Right lobe of liver (tissue), 4 donors: ENCODE measurements at regions not wholly inside any gene's neighbourhood (a gene's known extent, or its start where the extent isn't known, plus 50 kb on each side); places are given as distances from the start of the nearest gene placed in this dataset.

Experiments
- POLR2A ChIP-seq: fragments of 450-650 bp; IDR thresholded peaks from one replicate; pipeline ENCODE4 v1.6.1; 2017; ENCODE audit warnings: antibody characterized with exemption, mild to moderate bottlenecking
- TF ChIP-seq, protein P1 (sequence below), 4 donors: fragments of 200-600 bp in 3 of 4; fragments of 450-650 bp in 1 of 4; IDR thresholded peaks; one replicate each; pipeline versions ENCODE4 v1.5.1 to v1.8.0; 2016 to 2022; ENCODE audit warnings: antibody characterized with exemption in 4 of 4, mild to moderate bottlenecking in 2 of 4
- donor health status: DM: no; HTN: no; CAD: no.
- donor health status: DM: no; HTN: no; CAD: no.
- donor health status: DM: no; HTN: yes; CAD: no.

DNA sequence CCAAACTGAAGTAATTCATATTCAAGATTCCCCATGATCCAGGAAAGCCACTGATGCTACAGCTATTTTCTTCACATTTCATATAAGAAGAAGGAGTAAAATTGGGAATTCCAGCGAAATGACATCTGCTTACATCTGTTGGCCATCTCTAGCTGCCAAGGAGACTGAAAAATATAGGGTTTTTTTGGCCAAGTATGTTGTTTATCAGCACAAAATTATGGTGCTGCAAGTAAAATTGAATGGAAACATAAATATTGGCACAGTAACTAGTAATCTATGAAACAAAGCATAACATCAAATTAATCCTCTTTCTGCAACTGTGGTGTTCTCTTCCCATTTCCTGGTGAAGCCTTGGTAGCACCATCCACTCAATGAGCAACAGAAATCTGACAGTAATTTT is 649.5 kb upstream of the ZNF804A start:
- TF ChIP-seq, protein P1, sequence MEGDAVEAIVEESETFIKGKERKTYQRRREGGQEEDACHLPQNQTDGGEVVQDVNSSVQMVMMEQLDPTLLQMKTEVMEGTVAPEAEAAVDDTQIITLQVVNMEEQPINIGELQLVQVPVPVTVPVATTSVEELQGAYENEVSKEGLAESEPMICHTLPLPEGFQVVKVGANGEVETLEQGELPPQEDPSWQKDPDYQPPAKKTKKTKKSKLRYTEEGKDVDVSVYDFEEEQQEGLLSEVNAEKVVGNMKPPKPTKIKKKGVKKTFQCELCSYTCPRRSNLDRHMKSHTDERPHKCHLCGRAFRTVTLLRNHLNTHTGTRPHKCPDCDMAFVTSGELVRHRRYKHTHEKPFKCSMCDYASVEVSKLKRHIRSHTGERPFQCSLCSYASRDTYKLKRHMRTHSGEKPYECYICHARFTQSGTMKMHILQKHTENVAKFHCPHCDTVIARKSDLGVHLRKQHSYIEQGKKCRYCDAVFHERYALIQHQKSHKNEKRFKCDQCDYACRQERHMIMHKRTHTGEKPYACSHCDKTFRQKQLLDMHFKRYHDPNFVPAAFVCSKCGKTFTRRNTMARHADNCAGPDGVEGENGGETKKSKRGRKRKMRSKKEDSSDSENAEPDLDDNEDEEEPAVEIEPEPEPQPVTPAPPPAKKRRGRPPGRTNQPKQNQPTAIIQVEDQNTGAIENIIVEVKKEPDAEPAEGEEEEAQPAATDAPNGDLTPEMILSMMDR (IDR thresholded peaks at IDR 0.05): no peak
- no peak for TF ChIP-seq POLR2A
